HG02623 (cell line): ENCODE measurements at regions not wholly inside any gene's neighbourhood (a gene's known extent, or its start where the extent isn't known, plus 50 kb on each side); places are given as distances from the start of the nearest gene placed in this dataset.

Source experiments
- ATAC-seq: cut with Tn5 transposase; IDR thresholded peaks from one replicate; pipeline ENCODE4 v1.9.1; 2021; ENCODE audit warnings: moderate library complexity; ENCODE audit not compliant: unreplicated experiment

- no peak for ATAC-seq
Observed at GRCh38 chr2:160862226-160862625, 298.0 kb upstream of the TANK start.

GRCh38 chr2:160868891-160869290, 291.3 kb upstream of the TANK start:
- ATAC-seq = no peak

GRCh38 chr2:160869411-160869810, 290.8 kb upstream of the TANK start:
- ATAC-seq = no peak

- ATAC-seq = no peak
Observed at GRCh38 chr2:160870729-160871465, 289.3 kb upstream of the TANK start.

GRCh38 chr2:160871953-160872352, 288.3 kb upstream of the TANK start:
- ATAC-seq = no peak

- no peak for ATAC-seq
Observed at GRCh38 chr2:160876029-160876428, 284.2 kb upstream of the TANK start.

GRCh38 chr2:160876765-160877164, 283.5 kb upstream of the TANK start:
- no peak for ATAC-seq

- ATAC-seq = no peak
Observed at GRCh38 chr2:160878618-160879017, 281.6 kb upstream of the TANK start.

- ATAC-seq = no peak
Observed at GRCh38 chr2:160882906-160883305, 277.3 kb upstream of the TANK start.

- ATAC-seq = no peak
Observed at GRCh38 chr2:160884056-160884455, 276.2 kb upstream of the TANK start.

- ATAC-seq = no peak
Observed at GRCh38 chr2:160889439-160890170, 270.6 kb upstream of the TANK start.

- ATAC-seq = no peak
Observed at GRCh38 chr2:160890667-160891352, 269.4 kb upstream of the TANK start.

- ATAC-seq = no peak
Observed at GRCh38 chr2:160891353-160891740, 268.9 kb upstream of the TANK start.

GRCh38 chr2:160892204-160892603, 268.0 kb upstream of the TANK start:
- no peak for ATAC-seq

GRCh38 chr2:160893581-160893980, 266.6 kb upstream of the TANK start:
- no peak for ATAC-seq

GRCh38 chr2:160898581-160899307, 261.5 kb upstream of the TANK start:
- no peak for ATAC-seq

GRCh38 chr2:160901613-160902012, 258.6 kb upstream of the TANK start:
- ATAC-seq = no peak

GRCh38 chr2:160905862-160906261, 254.4 kb upstream of the TANK start:
- ATAC-seq = no peak

- no peak for ATAC-seq
Observed at GRCh38 chr2:160906878-160907277, 253.3 kb upstream of the TANK start.

GRCh38 chr2:160907738-160908137, 252.5 kb upstream of the TANK start:
- no peak for ATAC-seq

GRCh38 chr2:160908157-160908556, 252.1 kb upstream of the TANK start:
- no peak for ATAC-seq
